HT1080 (cell line): ENCODE measurements at regions not wholly inside any gene's neighbourhood (a gene's known extent, or its start where the extent isn't known, plus 50 kb on each side); places are given as distances from the start of the nearest gene placed in this dataset.
"Not testable (repeated sequence)": the region's sequence is repeated elsewhere in the genome, so short reads cannot be mapped to it uniquely, and the experiment has no call there.

Source experiments
- DNase-seq: peaks from one replicate; pipeline ENCODE4 v3.0.0-alpha.2; 2015; ENCODE audit warnings: low read depth

- no peak for DNase-seq
Measured at GRCh38 chr1:234907208-234907939, 221.3 kb downstream of the TOMM20 start.

GRCh38 chr1:234906654-234907053, 222.0 kb downstream of the TOMM20 start:
- no peak for DNase-seq

- no peak for DNase-seq
Measured at GRCh38 chr1:234902774-234903547, 225.7 kb downstream of the TOMM20 start.

GRCh38 chr1:234901491-234902049, 227.1 kb downstream of the TOMM20 start:
- DNase-seq = no peak

GRCh38 chr1:234900595-234900994, 228.0 kb downstream of the TOMM20 start:
- DNase-seq = no peak

- DNase-seq = no peak
Measured at GRCh38 chr1:234899730-234900072, 228.9 kb downstream of the TOMM20 start.

GRCh38 chr1:234899041-234899729, 229.5 kb downstream of the TOMM20 start:
- no peak for DNase-seq

- DNase-seq = no peak
Measured at GRCh38 chr1:234898455-234899033, 230.1 kb downstream of the TOMM20 start.

GRCh38 chr1:234897754-234898454, 230.7 kb downstream of the TOMM20 start:
- DNase-seq = no peak

- no peak for DNase-seq
Measured at GRCh38 chr1:234897390-234897749, 231.3 kb downstream of the TOMM20 start.

- no peak for DNase-seq
Measured at GRCh38 chr1:234896477-234897389, 231.9 kb downstream of the TOMM20 start.

GRCh38 chr1:234893725-234894630, 234.7 kb downstream of the TOMM20 start:
- DNase-seq = peak; percentile 81

- no peak for DNase-seq
Measured at GRCh38 chr1:234893359-234893724, 235.3 kb downstream of the TOMM20 start.

GRCh38 chr1:234892642-234893041, 236.0 kb downstream of the TOMM20 start:
- no peak for DNase-seq

GRCh38 chr1:234891427-234891826, 237.2 kb downstream of the TOMM20 start:
- DNase-seq = no peak

GRCh38 chr1:234889643-234890042, 239.0 kb downstream of the TOMM20 start:
- no peak for DNase-seq

GRCh38 chr1:234888247-234888646, 240.4 kb downstream of the TOMM20 start:
- not testable (repeated sequence) for DNase-seq

- no peak for DNase-seq
Measured at GRCh38 chr1:234887016-234887900, 241.4 kb downstream of the TOMM20 start.
